GM19438 (cell line): ENCODE measurements at regions not wholly inside any gene's neighbourhood (a gene's known extent, or its start where the extent isn't known, plus 50 kb on each side); places are given as distances from the start of the nearest gene placed in this dataset.

Source experiments
- ATAC-seq: cut with Tn5 transposase; IDR thresholded peaks from one replicate; pipeline ENCODE4 v1.9.1; 2021; ENCODE audit warnings: low read depth; ENCODE audit not compliant: unreplicated experiment

GRCh38 chr2:81839780-81840179 lies 1535.2 kb upstream of the LRRTM1 start:
- no peak for ATAC-seq

GRCh38 chr2:81835321-81836000 lies 1530.9 kb upstream of the LRRTM1 start:
- ATAC-seq: no peak

- no peak for ATAC-seq
Observed at GRCh38 chr2:81786811-81787210, 1482.3 kb upstream of the LRRTM1 start.

- ATAC-seq: no peak
Observed at GRCh38 chr2:81767187-81767912, 1462.8 kb upstream of the LRRTM1 start.

- no peak for ATAC-seq
Observed at GRCh38 chr2:81747481-81748070, 1443.0 kb upstream of the LRRTM1 start.

GRCh38 chr2:81739966-81740365 lies 1435.4 kb upstream of the LRRTM1 start:
- no peak for ATAC-seq

DNA sequence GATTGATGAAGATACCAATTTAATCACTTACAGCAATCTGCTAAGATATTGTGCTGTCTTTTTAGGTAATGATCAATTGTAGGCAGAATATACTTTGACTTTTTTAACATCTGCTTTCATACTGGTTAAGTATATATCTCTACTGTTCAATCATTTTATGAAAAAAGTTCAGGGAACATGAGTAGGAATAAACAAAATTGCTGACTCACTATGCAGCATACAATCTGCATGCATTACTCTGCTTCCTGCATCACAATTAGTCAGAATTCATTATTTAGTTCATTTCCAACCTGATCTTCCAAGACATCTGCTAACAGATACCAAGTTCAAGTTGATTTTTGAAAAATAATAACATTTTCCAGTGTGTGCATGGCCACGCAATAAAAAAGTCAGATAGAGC lies 1430.4 kb upstream of the LRRTM1 start:
- ATAC-seq: no peak

DNA sequence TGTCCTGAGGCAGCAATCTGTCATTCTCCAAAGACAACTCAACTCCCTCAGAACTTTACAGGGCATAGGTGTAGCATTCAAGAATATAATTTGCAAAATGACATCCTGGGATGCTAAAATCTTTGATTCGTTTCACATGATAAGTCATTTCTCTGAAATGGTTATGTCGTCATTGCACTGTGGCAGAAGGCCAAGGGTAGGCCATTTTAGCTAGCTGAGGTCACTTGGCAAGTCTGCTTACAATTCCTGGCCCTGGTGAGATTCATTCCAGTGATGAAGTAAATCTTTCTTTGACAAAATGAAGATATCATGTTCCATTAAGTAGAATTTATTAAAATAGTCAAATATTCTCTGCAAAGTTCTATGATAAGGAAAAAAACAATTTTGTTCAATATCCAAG lies 1410.3 kb upstream of the LRRTM1 start:
- no peak for ATAC-seq

DNA sequence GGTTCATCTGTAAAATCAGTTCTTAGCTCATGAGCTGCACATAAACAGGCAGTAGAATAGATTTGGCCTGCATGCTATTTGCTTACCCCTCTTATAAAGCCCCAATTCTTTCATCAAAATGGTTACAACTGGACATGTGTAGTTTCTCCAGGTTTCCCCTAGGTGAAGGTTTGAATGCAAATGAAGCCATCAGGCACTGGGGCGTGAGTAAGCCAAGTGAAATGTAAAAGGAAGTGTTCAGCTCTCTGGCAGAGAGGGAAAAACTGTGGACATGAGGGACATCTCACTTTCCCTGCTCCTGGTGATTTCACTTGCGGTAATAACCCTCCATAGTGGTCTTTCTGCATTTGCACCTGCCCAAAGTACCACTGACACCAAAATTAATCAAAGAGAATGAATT lies 1402.3 kb upstream of the LRRTM1 start:
- no peak for ATAC-seq

GRCh38 chr2:81703831-81704230 lies 1399.3 kb upstream of the LRRTM1 start:
- ATAC-seq: no peak

GRCh38 chr2:81692566-81692965 lies 1388.0 kb upstream of the LRRTM1 start:
- ATAC-seq: no peak

GRCh38 chr2:81675641-81676040 lies 1371.1 kb upstream of the LRRTM1 start:
- no peak for ATAC-seq

GRCh38 chr2:81672923-81673322 lies 1368.4 kb upstream of the LRRTM1 start:
- ATAC-seq: no peak

DNA sequence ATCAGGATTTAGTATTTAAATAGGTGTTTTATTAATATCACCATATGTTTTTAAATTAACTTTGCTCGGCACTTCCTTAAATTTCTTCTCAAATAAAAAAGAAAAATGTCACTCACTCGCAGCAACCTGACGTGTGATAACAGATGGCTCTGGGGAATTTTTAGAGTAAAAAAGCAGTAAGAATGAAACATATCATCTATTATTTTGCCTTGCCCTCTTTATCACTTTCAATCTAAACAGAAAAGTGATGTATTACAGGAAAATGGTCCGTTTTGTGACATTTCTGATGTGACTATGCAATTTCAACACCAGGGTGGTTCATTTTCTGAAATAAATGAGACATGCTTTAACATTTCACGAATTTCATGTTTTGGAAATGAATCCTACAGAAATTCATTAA lies 1368.0 kb upstream of the LRRTM1 start:
- ATAC-seq: no peak

DNA sequence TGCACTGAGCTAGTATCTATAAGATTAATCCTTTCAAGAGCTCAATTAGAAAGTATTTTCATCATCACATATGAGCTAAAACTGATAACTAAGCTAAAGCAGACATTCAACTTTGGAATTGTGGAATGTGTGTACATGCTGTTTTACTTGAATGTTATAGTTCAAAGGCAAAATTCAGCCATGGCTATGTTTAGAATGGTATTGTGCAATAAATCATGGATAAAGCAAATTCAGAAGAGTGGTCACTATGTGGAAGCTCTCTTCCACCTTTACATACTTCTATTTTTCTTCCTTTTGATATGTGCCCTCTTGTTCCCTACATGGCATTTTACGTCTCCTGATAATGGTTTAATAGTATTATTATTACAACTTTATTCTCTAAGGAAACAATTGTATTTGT lies 1366.3 kb upstream of the LRRTM1 start:
- ATAC-seq: no peak

DNA sequence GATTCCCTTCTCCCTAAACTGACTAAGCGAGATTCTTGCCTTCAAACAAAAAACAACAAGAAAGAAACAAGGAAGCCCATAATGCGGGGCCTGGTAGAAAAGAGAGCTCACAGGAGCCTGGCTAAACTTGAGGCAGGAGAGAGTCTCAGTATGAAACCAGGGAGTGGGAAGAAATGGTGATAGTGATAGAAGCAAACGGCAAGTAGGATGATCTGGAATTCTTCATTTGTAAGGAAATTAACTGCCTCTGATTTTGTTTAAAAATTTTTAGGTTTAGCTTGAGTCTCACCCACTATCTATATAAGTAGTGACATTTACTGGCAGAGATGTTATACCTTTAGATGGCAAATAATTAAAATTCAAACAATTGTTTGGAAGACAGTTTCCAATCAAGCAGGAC lies 1356.5 kb upstream of the LRRTM1 start:
- no peak for ATAC-seq

GRCh38 chr2:81658227-81658626 lies 1353.7 kb upstream of the LRRTM1 start:
- no peak for ATAC-seq

GRCh38 chr2:81650048-81650971 lies 1345.8 kb upstream of the LRRTM1 start:
- no peak for ATAC-seq

GRCh38 chr2:81648806-81649205 lies 1344.3 kb upstream of the LRRTM1 start:
- no peak for ATAC-seq

DNA sequence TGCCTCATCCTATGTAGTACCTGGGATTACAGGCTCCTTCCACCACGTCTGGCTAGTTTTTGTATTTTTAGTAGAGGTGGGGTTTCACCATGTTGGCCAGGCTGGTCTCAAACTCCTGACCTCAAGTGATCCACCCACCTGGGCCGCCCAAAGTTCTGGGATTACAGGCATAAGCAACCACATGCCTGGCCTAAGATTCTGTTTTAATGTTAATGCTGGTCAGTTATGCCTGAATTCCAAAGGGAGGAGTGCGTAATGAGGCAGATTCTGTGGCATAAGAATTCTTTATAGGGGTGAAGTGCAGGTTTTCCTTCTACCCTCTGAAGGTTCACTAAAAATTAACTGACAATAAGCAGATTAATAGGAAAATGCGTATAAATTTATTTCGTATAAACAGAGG lies 1343.8 kb upstream of the LRRTM1 start:
- ATAC-seq: no peak

GRCh38 chr2:81647715-81648230 lies 1343.2 kb upstream of the LRRTM1 start:
- no peak for ATAC-seq
